NT2/D1 (cell line): ENCODE measurements at regions not wholly inside any gene's neighbourhood (a gene's known extent, or its start where the extent isn't known, plus 50 kb on each side); places are given as distances from the start of the nearest gene placed in this dataset.

Experiments used
- SUZ12 ChIP-seq: IDR thresholded peaks from 2 replicates; pipeline ENCODE4 v1.6.1; 2011; ENCODE audit not compliant: insufficient read length, insufficient read depth; ENCODE audit errors: extremely low read depth
- YY1 ChIP-seq: IDR thresholded peaks from 2 replicates; pipeline ENCODE4 v1.6.1; 2011; ENCODE audit not compliant: insufficient read length, insufficient read depth

GRCh38 chr12:22882559-22882958 lies 257.6 kb downstream of the ETNK1 start:
- TF ChIP-seq SUZ12, result no peak
- no peak for TF ChIP-seq YY1
